ENCODE measurements at regions not wholly inside any gene's neighbourhood (a gene's known extent, or its start where the extent isn't known, plus 50 kb on each side); places are given as distances from the start of the nearest gene placed in this dataset.

DNA sequence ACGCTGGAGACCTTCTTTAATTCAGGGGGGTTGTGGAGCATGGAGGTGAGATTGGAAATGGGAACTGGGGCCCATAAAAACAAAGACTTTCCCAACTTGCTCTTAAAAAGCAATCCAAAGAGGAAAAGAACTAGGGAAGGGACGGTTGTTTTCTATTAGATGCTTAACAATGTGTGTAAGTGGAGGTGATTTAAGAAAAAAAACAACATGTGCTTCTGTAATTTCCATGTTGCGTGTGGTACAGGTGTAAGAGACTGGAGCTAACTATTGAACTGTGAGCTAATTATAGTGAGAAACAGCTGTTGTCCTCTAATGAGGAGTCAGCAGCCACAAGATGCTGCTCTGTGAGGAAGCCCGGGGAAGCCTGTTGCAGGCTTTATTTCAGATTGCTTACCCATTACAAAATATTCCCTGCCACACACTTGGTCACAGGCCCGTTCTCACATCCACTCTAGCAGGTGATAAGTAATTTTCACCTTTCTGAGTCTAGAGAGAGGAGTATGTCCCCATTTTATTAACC lies 280.6 kb upstream of the PARD3B start:
- no peak for TF ChIP-seq CTCF (conservative IDR thresholded peaks at IDR 0.05 in 1 of 2, IDR thresholded peaks at IDR 0.05 in 1 of 2; ENCODE audit: low read depth in 1 of 2, low read length in 2 of 2)
- no peak for TF ChIP-seq EZH2 (IDR thresholded peaks at IDR 0.05; ENCODE audit: low read length, missing control alignments)
